ENCODE measurements at regions not wholly inside any gene's neighbourhood (a gene's known extent, or its start where the extent isn't known, plus 50 kb on each side); places are given as distances from the start of the nearest gene placed in this dataset.

DNA sequence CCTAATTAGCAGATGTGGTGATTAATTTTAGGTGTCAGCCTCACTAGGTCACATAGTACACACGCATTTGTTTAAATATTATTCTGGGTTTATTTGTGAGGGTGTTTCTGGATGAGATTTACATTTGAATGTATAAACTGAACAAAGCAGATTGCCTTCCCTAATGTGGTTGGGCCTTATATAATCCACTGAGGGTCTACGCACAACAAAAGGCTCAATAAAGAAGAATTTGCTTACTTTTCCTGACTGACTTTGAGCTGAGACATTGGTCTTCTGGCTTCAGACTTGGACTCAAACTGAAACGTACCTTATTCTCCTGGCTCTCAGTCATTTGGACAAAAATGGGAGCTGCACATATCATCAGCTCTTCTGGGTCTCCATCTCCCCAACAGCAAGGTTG lies 1132.3 kb upstream of the FLRT2 start:
- TF ChIP-seq POLR2A (IDR thresholded peaks at IDR 0.05; ENCODE audit: low read length) (no peak), GATA1 (IDR thresholded peaks at IDR 0.05; ENCODE audit: low read depth, low read length) (no peak)
- no peak for DNase-seq

- DNase-seq: no peak
- TF ChIP-seq GATA1 (IDR thresholded peaks at IDR 0.05; ENCODE audit: low read depth, low read length) (no peak), POLR2A (IDR thresholded peaks at IDR 0.05; ENCODE audit: low read length) (no peak)
These were observed 1130.5 kb upstream of the FLRT2 start for GRCh38 chr14:84399296-84399910.

- no peak for DNase-seq
- TF ChIP-seq POLR2A (IDR thresholded peaks at IDR 0.05; ENCODE audit: low read length) (no peak), GATA1 (IDR thresholded peaks at IDR 0.05; ENCODE audit: low read depth, low read length) (no peak)
These were observed 1128.3 kb upstream of the FLRT2 start for GRCh38 chr14:84401631-84402030.

DNA sequence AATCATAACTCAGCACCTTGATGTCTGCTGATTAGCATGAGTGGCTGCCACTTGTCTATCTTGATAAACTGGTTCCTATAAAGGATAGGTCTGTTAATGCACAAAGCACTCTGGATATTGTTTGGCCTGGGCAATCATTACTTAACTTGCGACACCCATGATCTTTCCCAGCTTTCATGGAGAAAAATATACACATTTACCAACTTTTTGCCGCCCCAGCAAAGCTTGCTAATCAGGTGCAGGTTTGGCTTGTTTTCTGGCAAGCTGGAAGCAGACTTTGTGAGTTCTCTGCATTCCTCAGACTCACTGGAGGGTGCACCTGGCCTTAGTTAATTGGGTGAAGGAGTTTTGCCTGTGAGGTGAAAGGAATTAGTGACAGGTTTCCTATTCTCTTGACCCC lies 1126.4 kb upstream of the FLRT2 start:
- no peak for TF ChIP-seq POLR2A (IDR thresholded peaks at IDR 0.05; ENCODE audit: low read length)
- no peak for DNase-seq

GRCh38 chr14:84404246-84404645 lies 1125.7 kb upstream of the FLRT2 start:
- no peak for DNase-seq
- TF ChIP-seq GATA1 (IDR thresholded peaks at IDR 0.05; ENCODE audit: low read depth, low read length): no peak
- TF ChIP-seq POLR2A (IDR thresholded peaks at IDR 0.05; ENCODE audit: low read length): no peak

DNA sequence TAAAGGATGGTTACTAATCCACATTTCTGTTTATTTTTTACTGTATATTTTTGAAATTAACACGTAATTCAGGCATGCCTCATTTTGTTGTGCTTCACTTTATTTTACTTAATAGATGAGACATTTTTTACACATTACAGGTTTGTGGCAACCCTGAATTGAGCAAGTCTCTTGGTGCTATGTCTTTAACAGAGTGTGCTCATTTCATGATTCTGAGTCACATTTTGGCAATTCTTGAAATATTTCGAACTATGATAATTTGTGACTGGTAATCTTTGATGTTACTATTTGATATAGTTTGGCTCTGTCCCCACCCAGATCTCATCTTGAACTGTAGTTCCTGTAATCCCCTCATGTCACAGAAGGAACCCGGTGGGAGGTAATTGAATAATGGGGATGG lies 1120.5 kb upstream of the FLRT2 start:
- TF ChIP-seq POLR2A (IDR thresholded peaks at IDR 0.05; ENCODE audit: low read length) (no peak), GATA1 (IDR thresholded peaks at IDR 0.05; ENCODE audit: low read depth, low read length) (no peak)
- DNase-seq: no peak

- DNase-seq: no peak
- no peak for TF ChIP-seq POLR2A (IDR thresholded peaks at IDR 0.05; ENCODE audit: low read length)
- no peak for TF ChIP-seq GATA1 (IDR thresholded peaks at IDR 0.05; ENCODE audit: low read depth, low read length)
These were observed 1119.6 kb upstream of the FLRT2 start for GRCh38 chr14:84410344-84410743.

DNA sequence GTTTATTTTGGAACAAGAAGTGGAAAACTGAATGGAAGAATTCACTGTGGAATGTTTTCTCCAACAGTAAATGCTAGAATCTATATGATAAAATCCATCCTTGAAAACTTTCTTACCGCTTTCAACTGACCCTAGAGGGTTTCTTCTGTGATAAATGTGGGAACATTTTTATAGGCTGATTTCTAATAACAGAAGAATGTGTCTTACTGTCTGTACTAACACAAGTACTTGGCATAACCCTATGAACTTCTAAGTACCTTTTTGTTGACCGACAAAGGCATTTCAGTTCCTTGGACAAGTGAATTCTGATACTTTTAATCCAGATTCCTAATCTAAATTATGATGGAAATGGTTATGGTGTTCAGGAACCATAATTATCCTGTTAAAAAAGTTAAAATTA lies 1109.7 kb upstream of the FLRT2 start:
- TF ChIP-seq POLR2A (IDR thresholded peaks at IDR 0.05; ENCODE audit: low read length): no peak
- no peak for TF ChIP-seq GATA1 (IDR thresholded peaks at IDR 0.05; ENCODE audit: low read depth, low read length)
- DNase-seq: no peak

DNA sequence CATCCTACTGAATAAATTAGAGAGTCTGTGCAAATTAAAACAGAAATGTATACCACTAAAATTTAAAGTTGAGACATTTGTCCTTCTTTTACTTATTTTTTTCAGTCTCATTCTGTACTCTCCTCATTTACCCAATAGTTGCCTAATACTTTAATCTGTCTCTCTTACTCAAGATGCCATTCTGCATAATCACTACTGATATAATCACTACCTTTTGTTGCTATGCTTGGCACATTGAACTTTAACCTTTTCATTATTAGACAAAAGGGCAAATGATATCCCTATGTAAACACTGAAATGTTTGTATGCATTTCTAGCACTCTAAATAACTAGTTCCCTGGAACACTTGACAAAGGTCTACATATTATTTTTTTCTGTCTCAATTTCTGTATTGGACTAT lies 1108.3 kb upstream of the FLRT2 start:
- TF ChIP-seq POLR2A (IDR thresholded peaks at IDR 0.05; ENCODE audit: low read length) (no peak), GATA1 (IDR thresholded peaks at IDR 0.05; ENCODE audit: low read depth, low read length) (no peak)
- no peak for DNase-seq

- DNase-seq: no peak
- TF ChIP-seq POLR2A (IDR thresholded peaks at IDR 0.05; ENCODE audit: low read length): no peak
- no peak for TF ChIP-seq GATA1 (IDR thresholded peaks at IDR 0.05; ENCODE audit: low read depth, low read length)
These were observed 1104.0 kb upstream of the FLRT2 start for GRCh38 chr14:84425968-84426367.

DNA sequence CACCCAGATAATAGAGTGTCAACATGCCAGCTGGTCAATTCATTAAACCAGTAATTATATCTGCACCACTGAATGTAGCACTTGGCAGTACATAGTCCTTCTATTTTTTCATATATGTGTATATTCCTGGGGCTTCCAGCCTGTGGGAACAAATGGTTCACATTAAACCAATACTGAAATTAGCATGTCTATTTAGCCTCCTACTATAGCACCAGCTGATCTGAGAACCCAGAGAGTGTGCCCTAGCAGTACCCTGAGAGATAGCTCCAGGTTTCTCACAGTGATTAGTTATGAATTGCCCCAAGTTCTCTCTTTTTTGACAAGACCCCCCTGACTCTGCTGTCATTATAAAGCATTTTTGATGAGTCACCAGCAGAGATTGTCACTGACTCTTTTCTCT lies 1097.3 kb upstream of the FLRT2 start:
- no peak for DNase-seq
- TF ChIP-seq GATA1 (IDR thresholded peaks at IDR 0.05; ENCODE audit: low read depth, low read length): no peak
- no peak for TF ChIP-seq POLR2A (IDR thresholded peaks at IDR 0.05; ENCODE audit: low read length)

DNA sequence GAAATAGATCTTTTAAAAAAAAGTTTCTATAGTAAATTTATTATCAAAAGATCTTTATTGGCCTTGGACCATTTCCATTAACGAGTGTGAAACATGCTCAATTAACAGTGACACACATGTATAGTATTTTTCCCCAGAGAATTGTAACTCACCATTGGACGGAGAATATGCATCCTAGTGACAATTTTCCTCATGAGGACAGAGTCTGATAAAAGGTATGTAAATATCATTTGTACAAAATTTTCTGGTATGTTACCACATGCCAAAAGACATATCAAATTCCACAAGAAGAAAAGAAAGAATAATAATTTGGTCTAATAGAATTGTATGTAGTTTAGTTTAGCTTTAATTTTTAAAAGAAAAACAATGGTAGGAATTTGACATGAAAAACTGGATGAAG lies 1096.0 kb upstream of the FLRT2 start:
- DNase-seq: no peak
- no peak for TF ChIP-seq POLR2A (IDR thresholded peaks at IDR 0.05; ENCODE audit: low read length)
- no peak for TF ChIP-seq GATA1 (IDR thresholded peaks at IDR 0.05; ENCODE audit: low read depth, low read length)

GRCh38 chr14:84435820-84436324 lies 1094.1 kb upstream of the FLRT2 start:
- DNase-seq: no peak
- TF ChIP-seq POLR2A (IDR thresholded peaks at IDR 0.05; ENCODE audit: low read length) (no peak), GATA1 (IDR thresholded peaks at IDR 0.05; ENCODE audit: low read depth, low read length) (no peak)

DNA sequence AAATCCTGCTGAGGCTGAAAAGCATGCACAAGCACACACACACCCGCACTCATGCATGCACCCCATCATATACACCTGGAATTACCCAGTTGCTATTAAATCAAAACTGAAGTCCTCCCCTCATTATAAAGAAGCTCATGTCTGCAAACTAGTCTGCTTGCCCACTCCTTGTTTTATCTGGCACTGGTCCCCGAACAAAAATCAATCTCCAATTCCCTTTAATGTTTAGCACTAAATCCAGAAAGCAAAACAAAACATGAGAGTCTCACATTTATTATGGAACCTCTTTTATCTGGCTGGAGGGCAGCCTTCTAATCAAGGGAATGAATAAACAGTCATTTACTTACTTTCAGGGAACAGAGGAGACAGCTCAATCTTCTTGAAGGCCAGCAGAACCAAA lies 1093.4 kb upstream of the FLRT2 start:
- DNase-seq: no peak

GRCh38 chr14:84442521-84442920 lies 1087.4 kb upstream of the FLRT2 start:
- no peak for DNase-seq
- TF ChIP-seq GATA1 (IDR thresholded peaks at IDR 0.05; ENCODE audit: low read depth, low read length) (no peak), POLR2A (IDR thresholded peaks at IDR 0.05; ENCODE audit: low read length) (no peak)

More for the DNA sequence above, 1093.4 kb upstream of the FLRT2 start:
- no peak for TF ChIP-seq GATA1 (IDR thresholded peaks at IDR 0.05; ENCODE audit: low read depth, low read length)
- no peak for TF ChIP-seq POLR2A (IDR thresholded peaks at IDR 0.05; ENCODE audit: low read length)

DNA sequence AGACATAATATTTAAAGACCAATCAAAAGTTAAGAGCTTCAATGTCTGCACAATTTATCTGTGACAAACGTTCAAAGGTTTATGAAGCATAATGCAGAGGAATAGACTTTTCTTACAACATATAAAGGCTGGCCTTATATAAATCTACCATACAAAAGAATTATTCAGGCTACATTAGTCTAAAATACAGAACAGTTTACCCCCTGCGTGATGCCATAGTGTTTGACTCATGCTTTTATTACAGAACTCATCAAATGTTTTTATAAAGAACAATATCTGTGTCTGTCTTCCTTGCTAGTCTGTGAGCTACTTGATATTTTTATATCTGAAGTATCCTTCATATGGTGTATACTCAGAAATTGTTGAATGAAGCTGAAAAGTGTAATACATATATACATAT lies 1084.5 kb upstream of the FLRT2 start:
- no peak for DNase-seq
- TF ChIP-seq POLR2A (IDR thresholded peaks at IDR 0.05; ENCODE audit: low read length) (no peak), GATA1 (IDR thresholded peaks at IDR 0.05; ENCODE audit: low read depth, low read length) (no peak)

Data from erythroblast (primary cell).